NCI-H146 treated with DMSO at 0.1 percent for 48 hours (cell line): ENCODE measurements at regions not wholly inside any gene's neighbourhood (a gene's known extent, or its start where the extent isn't known, plus 50 kb on each side); places are given as distances from the start of the nearest gene placed in this dataset.

Experiments used
- DNase-seq: peaks from one replicate; lab custom pipeline; 2025; ENCODE audit not compliant: unreplicated experiment; lab: John Stamatoyannopoulos, UW

DNA sequence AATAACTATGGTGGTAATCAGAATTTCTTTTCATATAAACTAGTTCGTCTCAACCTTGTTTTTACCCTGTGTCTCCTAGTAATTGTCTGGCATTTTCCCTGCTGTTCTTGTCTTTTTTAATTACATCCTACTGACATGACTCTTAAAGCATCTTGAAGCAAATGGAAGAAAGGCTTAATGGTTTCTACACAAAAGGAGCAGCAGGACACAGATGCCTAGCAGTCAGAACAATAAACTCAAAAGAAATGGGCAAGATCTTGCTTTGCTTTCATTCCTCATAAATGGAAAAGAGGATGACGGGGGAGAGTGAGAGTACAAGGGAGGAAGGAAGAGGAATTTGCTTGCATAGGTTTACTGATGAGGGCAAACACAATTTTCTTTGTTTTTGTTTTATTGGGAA lies 293.2 kb upstream of the EMCN start:
- no peak for DNase-seq

DNA sequence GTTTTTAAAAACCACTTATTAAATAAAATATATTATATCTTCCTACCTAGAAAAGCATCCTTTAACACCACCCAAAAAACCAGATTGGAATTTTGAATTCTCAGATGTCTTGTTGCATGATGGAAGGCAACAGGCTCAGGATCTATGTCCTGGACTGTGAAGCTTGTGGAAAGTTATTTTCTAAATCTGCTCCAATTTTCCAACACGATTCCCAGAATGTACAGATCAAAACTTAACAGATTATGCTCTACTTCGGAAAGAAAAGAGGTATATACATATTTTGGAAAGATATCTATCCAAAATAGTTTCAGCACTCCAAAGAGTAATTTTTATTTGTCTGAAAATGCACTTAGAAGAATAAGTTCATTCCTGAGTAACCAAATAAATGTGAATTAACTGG lies 291.7 kb upstream of the EMCN start:
- DNase-seq = no peak

DNA sequence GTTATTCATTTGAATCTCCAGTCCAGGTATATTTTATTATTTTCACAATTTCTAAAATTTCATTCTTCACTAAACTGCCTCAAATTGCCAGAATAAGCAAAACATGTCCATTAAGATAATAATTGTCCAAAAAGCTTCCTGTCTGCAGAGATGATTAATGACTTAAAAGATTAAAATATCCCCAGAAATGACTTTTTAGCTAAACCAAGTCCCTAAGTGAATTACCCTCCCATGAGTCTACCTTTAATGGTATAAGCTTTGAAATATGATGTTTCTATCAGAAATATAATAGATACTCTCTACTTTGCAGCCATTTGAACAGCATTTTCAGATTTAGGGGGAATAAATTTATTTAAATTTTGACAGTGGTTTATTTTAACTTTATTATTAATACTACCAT lies 289.2 kb upstream of the EMCN start:
- DNase-seq = no peak

DNA sequence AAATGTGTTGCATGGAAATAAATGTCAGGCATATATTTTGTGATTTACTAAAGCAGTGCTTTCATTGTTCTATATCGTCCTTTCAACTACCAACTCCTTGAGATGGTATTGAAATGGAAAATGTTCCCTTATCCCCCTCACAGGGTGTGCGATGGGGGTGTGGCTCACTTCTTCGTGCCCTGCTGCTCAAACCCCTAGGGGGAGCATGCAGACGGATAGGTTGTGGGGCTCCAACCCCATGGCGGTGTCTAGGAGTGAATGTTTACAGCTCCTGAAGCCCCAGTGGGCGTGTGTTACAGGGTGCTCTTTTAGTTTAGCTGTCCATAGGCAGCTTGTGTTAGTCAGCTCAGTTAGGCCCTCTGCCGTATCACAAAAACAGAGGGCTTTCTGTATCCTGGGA lies 287.7 kb upstream of the EMCN start:
- no peak for DNase-seq

DNA sequence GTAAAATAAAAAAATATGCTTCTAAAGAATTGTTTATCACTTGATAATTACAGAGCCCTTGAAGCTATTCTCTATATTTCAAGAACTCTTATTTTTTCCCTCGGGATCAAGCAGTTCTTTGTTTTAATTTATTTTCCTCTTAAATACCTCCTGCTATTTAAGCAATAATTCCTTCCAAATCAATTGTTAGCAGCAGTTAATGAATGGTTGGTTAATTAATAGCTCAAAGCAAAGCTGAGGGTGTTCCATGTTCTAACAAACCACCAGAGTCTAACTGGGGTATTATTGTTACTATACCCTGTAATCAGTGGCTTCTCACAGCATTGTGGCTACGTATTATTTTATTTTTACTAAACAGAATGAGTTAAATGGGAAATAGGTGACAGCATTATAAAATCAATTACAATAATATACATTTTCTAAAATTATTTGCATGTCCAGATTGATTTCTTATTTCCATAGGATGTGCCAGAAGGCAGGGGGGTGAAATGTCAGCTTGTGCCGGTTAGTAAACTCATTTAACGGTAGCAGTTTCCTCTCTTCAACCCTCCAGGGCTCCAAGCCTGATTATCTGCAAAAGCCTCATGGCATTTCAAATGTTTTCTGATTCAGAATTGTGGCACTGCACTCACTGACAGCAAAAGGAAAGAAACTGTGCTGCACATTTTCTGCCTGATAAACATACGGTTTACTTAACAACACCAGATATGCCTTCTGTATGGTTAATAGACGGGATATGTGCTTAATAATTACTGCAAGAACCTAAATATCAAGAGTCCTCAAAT lies 286.9 kb upstream of the EMCN start:
- no peak for DNase-seq

DNA sequence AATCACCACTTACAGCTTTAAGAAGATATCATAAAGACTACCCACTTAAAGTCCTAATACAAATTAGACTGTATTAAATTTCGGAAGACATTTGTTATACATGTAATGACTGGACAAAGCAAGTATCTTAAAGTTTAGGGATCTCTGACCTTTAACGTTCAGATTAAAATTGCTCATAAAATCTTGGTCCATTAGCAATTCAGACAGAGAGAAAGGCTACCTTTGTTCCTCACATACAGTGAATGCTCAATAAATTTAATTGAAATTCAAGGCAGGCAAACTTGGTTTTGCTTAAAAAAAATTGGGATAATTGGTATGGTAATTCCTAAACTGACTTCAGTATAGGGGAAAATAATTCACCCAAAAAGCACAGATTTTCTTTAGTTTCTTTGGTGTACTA lies 285.9 kb upstream of the EMCN start:
- DNase-seq = no peak

DNA sequence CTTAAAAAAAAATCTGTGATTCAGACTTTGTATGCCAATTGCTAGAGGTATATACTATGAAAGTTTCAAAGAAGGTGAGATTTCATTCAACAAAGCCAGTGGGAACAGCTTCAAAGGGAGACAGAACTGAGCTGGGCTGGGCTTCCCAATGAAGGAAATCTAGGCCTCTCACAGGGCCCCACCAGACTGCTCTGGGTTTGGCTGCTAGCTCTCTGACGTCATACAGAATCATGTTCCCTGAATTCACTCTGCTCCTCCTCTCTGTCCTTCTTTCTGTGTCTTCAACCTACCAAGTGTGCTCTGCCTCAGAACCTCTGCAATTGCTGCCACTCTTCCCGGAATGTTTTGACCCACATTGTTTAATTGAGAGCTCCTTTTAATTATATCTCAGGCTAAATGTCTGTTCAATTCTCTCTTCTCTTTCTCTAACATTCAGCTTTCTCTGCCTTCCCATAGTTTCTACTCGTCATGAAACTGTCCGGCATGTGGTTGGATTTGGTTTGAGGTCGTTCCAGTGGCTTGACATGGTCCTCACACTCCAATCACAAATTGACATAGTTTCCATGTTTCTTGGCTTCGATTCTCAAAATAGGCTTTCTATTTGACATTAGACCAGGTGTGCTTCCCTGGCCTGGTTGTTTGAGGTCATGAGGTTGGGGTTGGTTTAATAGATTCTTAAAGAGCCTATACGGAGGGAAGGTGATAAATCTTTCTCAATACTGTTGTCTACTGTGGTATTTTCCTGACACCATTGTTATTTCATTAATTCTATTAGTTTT lies 282.1 kb upstream of the EMCN start:
- no peak for DNase-seq

DNA sequence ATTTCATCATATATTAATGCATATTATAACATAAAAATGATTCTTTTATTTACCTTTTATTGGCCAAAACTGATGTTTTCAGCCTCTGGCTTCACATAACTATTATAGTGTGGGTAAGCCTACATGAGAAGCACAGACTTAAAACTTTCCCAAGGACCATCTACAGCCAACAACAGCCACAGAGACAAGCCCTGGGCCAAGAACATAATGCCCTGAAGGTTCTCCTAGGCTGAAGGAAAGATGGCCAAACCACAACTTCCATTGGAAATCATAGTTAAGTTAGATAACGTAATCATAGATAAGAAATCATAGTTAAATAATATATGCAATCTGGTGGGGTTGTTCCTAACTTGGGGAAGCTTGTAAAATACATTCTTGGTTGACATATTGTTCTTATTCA lies 280.0 kb upstream of the EMCN start:
- DNase-seq = no peak

DNA sequence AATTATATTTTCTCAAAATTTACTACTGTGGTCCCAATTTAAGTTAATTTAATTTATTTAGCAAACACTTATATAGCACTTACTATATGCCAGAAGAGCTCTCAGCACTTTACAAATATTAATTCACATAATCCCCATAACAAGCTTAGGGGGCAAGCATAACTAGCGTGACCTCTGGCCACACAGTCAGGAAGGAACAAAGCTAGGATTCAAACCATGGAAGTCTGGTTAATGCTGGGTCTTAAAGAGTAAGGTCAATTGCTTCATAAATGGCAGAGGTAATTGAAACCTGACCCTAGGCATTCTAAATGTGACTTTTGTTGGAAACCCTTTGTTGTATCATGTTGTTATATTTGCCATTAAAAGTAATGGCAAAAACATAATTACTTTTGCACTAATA lies 279.5 kb upstream of the EMCN start:
- DNase-seq = no peak

DNA sequence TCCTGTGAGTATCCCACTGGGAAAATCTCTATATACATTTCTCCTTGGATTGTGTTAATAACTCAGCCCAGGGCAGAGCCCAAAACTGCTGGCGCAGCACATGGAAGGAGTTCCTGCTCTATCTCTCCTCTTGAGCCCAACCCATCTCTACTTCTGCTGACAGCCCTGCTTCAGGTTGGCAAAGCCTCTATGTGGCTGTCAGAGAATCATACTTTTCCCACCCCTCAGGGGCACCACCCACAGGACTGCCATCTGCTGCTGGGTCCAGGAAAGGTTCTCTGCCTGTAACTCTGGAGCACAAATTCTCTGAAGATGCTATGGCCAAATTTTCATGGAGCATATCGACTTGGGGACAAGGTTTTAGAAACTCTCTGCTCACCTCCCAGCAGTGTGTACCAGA lies 278.5 kb upstream of the EMCN start:
- no peak for DNase-seq

DNA sequence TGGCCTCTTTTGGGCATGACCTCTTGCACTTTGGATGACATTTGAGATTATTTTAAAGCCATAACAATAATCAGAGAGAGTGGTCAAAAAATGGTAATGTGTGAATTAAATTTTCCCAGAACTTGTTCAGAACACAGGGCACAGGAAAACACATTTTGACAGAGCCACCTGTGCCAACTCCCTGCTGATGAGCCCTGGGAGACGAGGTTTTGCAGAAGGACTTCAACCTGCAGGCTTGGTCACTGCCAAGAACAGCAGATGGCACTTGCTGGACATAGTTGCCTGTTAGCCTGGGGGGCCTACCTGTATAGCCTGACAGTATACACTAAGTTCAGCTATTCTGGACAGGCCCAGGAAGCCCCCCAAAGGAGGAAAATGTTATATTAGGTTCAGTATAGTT lies 277.8 kb upstream of the EMCN start:
- DNase-seq = no peak

DNA sequence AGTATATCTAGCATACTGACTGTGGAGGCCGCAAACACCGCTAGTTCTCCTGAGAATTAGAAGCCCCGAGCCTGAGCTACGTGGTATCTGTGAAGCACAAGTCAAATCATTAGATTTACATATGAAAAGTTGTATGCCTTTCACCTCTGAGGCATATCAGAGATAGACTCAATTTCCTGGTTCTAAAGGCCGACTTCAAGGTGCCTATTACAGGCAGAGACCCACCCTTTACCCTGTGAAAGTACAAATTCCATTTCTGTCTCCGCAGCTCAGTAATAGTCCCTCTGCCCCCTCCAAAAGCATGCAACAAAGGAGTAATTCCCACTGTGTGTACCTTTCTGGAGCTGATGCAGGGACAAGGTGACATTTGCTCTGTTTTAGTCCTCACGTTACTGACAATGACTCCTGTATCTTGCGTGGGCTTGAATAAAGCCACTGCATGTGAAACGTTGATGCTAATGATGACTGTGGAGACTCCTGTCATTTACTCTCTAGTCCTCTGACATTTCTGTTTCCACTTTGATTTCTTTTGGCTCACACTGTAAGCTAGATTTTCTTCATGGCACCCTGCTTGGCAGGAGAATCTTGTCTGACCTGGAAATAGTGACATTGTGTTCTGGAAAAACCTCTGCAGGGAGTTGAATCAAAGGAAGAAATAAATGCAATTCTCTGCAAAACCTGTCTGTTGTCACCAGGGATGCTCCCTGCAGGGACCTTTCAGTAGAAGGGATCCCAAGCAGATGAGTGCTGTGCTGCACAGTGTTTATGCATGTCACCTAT lies 273.2 kb upstream of the EMCN start:
- no peak for DNase-seq

DNA sequence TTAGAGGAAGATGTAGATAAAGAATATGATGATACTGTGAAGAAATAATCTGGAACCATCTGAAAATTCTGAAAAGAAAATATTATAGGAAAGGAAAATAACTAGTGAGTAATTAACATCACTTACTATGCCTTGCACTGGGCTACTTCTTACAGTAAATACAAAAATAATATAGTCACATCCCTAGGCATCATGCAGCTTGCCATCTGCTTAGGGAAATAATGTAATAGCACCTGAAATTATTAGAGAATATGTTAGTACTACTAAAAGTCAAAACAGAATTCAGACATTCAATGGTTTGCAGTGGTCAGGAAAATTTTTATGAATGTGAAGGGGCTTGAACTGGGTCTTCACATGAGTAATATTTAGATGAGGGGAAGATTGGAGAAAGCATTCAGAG lies 272.2 kb upstream of the EMCN start:
- no peak for DNase-seq

DNA sequence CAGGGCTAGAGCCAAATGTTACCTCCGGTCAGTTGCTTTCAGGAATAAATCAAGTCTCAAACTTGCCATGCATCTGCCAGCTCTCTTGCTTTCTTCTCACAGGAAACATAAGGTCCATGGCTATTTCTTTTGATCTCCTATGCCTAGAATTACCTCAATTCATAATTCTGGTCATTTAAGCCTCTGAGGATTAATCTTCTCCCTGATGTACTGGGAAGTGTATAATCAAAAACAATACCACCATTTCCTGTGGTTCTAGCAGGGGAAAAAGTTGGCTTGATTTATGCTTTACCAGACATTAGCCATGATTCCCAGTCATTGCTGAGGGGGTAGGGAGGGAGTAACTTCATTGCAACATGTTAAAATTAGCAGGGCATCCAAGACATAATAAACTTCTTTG lies 268.7 kb upstream of the EMCN start:
- no peak for DNase-seq

DNA sequence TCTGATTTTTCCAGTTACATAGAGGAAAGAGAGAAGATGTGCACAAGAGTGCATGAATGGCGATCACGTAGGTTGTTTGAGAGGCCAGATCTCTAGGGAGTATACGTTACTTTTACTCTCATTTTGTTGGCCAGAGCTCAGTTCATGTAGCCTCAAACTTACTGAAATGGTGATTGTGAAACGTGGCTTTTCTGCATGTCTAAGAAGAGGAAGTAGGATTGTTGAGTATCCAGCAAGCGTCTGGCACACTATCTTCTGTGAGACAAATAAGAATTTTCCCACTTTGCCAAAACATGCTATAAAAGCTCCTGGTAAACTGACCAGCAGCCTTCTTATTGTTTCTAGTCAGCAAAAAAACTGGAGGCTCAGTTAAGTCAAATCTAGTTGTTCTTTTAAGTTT lies 264.5 kb upstream of the EMCN start:
- DNase-seq = no peak

DNA sequence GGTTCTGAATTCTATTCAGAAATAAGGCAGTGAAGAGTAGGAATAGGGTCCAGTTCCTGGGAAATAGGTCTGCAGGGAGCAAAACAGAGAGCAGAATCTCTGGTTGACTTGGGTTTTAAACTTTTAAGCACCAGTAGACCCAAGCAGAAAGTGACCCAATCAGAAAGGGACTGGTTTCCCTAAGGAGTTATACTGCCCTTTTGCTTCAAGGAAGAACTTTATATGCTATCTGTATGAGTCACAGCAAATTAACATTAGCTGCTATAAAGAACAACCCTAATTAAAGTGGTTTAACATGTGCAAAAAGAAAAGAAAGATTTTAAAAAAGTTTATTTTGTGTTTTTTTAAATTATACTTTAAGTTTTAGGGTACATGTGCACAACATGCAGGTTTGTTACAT lies 263.6 kb upstream of the EMCN start:
- DNase-seq = no peak

DNA sequence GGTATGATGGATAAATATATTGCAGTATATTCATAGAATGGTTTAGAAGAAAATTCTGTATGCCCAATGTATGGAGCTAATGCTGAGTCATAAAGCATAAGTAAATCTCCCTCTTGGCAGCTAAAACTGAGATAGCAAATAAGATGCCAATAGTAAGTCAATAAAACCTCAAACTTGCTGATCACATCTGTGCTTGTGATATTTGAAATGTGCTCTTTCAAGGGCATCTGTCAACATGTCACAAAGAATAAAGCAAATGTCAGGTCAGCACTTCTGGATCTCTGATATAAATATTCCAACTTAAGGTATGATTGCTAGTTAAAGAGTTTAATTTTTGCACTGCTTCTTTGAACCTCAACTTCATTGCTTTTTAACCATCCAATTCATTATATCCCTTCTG lies 262.3 kb upstream of the EMCN start:
- DNase-seq = no peak

DNA sequence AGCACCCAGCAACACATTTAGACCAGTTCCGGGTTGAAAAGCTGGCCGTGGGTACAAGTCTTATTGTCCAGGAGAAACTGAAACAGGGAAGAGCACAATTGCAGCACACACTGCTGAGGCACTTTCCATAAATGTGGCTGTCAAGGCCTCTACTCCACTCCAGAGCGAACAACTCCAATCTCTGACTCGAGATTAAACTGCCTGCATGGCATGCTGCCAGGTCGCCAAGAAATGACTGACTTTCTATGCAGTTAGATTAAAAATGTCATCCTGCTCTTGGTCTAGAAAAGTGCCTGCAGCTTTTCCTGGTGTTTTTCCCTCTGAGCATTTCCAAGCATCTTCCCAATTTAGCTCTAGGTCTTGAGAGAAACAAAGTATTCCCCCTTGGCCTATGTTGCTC lies 260.6 kb upstream of the EMCN start:
- no peak for DNase-seq

DNA sequence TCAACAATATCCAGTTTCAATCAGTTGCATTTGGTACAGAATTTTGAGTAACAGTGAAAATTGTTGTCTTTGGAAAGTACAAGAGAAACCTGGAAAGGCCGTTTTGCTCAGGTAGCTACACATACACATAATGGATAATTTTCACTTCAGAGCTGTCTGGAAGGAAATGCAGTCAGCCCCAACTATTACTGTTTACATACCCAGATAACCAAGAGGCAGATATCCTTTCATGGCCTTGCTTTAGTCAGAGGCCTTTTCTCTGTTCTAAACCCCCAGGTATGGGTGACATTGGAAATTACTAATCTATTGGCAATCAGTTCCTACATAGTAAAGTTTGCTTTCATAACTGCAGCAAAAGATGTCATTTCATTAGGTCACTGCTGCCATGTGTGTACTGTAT lies 244.9 kb upstream of the EMCN start:
- no peak for DNase-seq

DNA sequence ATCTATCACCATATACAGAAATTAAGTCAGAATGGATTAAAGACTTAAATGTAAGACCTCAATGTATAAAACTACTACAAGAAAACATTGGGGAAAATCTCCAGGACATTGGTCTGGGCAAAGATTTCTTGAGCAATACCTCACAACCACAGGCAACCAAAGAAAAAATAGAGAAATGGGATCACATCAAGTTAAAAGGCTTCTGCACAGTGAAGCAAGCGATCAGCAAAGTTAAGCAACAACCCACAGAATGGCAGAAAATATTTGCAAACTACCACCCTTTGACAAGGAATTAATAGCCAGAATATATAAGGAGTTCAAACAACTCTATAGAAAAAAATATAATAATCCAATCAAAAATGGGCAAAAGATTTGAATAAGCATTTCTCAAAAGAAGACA lies 236.9 kb upstream of the EMCN start:
- no peak for DNase-seq

DNA sequence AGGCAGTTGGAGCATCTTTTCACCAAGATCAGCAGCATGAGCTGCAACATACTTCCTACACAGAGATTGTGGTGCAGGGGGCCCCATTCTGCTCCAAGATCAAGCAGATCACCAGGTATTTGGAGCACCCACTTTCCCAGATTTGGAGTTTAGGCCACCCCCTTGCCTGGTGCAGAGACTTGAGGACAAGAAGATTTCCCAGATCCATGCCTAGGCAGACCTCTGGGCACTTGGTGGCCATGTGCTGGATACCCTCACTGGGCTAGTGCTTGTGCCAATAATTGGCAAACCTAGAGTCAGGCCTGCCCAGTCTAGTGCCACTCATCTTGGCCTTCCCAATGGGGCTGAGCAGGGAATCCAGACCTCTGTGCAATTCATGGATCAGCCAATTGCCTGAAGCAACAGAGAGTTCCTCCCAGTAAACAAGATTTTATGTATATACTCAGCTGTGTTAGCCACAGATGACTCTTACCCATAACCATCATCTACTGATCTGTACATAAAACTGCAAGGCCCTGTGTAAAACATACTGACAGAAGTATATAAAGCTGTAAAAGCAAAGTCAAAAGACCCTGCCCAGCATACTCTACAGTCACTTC lies 228.4 kb upstream of the EMCN start:
- no peak for DNase-seq

DNA sequence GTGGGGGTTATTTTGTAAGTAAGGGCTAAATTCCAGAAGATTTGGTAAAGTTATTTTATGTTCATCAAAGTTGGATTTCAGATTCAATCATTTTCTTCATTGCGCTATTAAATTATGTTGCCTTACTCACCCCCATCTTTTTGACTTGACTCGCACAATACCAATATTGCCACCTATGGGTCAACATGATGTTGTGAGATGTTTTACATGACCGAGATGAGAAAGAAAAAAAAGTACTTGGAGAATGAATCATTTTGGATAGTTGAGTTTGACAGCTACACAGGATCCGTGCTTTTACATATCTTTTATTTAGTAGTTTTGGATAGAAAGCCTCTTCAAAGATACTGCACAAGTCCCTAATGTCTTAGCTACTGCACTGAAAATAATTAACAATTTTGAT lies 224.2 kb upstream of the EMCN start:
- DNase-seq = no peak
